ENCODE measurements at regions not wholly inside any gene's neighbourhood (a gene's known extent, or its start where the extent isn't known, plus 50 kb on each side); places are given as distances from the start of the nearest gene placed in this dataset.
A peak's percentile ranks its signal among the peaks of the same experiment; 100 is the strongest.

- H4K20me1 ChIP-seq (ENCODE audit: insufficient read depth, poor library complexity, severe bottlenecking) = no peaks in the 10 kb centered on the region
- H2AFZ ChIP-seq = no peak overlapping the region
- no peaks in the 10 kb centered on the region for H3K79me2 ChIP-seq
- no peaks in the 10 kb centered on the region for H3K36me3 ChIP-seq (replicated peaks; ENCODE audit: insufficient read depth, low read depth)
- DNase-seq (ENCODE audit: low spot score) = no peak
- H3K9me3 ChIP-seq (ENCODE audit: low read depth) = no peaks in the 10 kb centered on the region
- 80% methylated on average over 3 of the region's 3 CpGs for WGBS (ENCODE audit: low lambda C conversion rate, missing lambda C conversion rate)
- no peak overlapping the region for H3K4me2 ChIP-seq
- no peak for TF ChIP-seq EZH2 (IDR thresholded peaks at IDR 0.05; ENCODE audit: borderline replicate concordance)
- TF ChIP-seq EZH2phosphoT487 (IDR thresholded peaks at IDR 0.05; ENCODE audit: low read depth, severe bottlenecking, unreplicated experiment) = no peak
- TF ChIP-seq, protein P1, sequence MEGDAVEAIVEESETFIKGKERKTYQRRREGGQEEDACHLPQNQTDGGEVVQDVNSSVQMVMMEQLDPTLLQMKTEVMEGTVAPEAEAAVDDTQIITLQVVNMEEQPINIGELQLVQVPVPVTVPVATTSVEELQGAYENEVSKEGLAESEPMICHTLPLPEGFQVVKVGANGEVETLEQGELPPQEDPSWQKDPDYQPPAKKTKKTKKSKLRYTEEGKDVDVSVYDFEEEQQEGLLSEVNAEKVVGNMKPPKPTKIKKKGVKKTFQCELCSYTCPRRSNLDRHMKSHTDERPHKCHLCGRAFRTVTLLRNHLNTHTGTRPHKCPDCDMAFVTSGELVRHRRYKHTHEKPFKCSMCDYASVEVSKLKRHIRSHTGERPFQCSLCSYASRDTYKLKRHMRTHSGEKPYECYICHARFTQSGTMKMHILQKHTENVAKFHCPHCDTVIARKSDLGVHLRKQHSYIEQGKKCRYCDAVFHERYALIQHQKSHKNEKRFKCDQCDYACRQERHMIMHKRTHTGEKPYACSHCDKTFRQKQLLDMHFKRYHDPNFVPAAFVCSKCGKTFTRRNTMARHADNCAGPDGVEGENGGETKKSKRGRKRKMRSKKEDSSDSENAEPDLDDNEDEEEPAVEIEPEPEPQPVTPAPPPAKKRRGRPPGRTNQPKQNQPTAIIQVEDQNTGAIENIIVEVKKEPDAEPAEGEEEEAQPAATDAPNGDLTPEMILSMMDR (IDR thresholded peaks at IDR 0.05; ENCODE audit: poor library complexity) = no peak
- H3K27me3 ChIP-seq = no peaks in the 10 kb centered on the region
- no peaks in the 10 kb centered on the region for H3K4me1 ChIP-seq (ENCODE audit: insufficient read depth)
- H3K4me3 ChIP-seq = no peak overlapping the region
- H3K27ac ChIP-seq = no peak overlapping the region
- no peaks in the 10 kb centered on the region for H3K9me2 ChIP-seq (replicated peaks; ENCODE audit: insufficient read depth)
Measured at GRCh38 chr1:106047210-106047609, 1009.3 kb upstream of the PRMT6 start.

GRCh38 chr1:106049595-106049994 is 1006.9 kb upstream of the PRMT6 start:
- peak; percentile 56 for DNase-seq (ENCODE audit: low spot score)
- H3K4me3 ChIP-seq = no peak overlapping the region
- peak overlapping the region; percentile 51 for H3K27ac ChIP-seq
- 33% methylated on average over 1 of the region's 1 CpG for WGBS (ENCODE audit: low lambda C conversion rate, missing lambda C conversion rate)
- TF ChIP-seq, protein P1 (IDR thresholded peaks at IDR 0.05; ENCODE audit: poor library complexity) = no peak
- TF ChIP-seq EZH2 (IDR thresholded peaks at IDR 0.05; ENCODE audit: borderline replicate concordance) (no peak), EZH2phosphoT487 (IDR thresholded peaks at IDR 0.05; ENCODE audit: low read depth, severe bottlenecking, unreplicated experiment) (no peak)
- H3K9me3 ChIP-seq (ENCODE audit: low read depth) = no peaks in the 10 kb centered on the region
- no peak overlapping the region for H3K4me2 ChIP-seq
- no peaks in the 10 kb centered on the region for H3K36me3 ChIP-seq (replicated peaks; ENCODE audit: insufficient read depth, low read depth)
- H2AFZ ChIP-seq = no peak overlapping the region
- no peaks in the 10 kb centered on the region for H3K9me2 ChIP-seq (replicated peaks; ENCODE audit: insufficient read depth)
- H4K20me1 ChIP-seq (ENCODE audit: insufficient read depth, poor library complexity, severe bottlenecking) = no peaks in the 10 kb centered on the region
- no peaks in the 10 kb centered on the region for H3K27me3 ChIP-seq
- no peaks in the 10 kb centered on the region for H3K79me2 ChIP-seq
- no peaks in the 10 kb centered on the region for H3K4me1 ChIP-seq (ENCODE audit: insufficient read depth)

GRCh38 chr1:106055855-106056254 is 1000.6 kb upstream of the PRMT6 start:
- DNase-seq (ENCODE audit: low spot score) = peak; percentile 6
- 83% methylated on average over 1 of the region's 1 CpG for WGBS (ENCODE audit: low lambda C conversion rate, missing lambda C conversion rate)
- Histone ChIP-seq H3K9me3 (ENCODE audit: low read depth) (no peaks in the 10 kb centered on the region), H3K27ac (no peak overlapping the region), H3K4me1 (ENCODE audit: insufficient read depth) (no peaks in the 10 kb centered on the region), H3K4me2 (no peak overlapping the region), H3K27me3 (no peaks in the 10 kb centered on the region), H4K20me1 (ENCODE audit: insufficient read depth, poor library complexity, severe bottlenecking) (no peaks in the 10 kb centered on the region), H3K36me3 (replicated peaks; ENCODE audit: insufficient read depth, low read depth) (no peaks in the 10 kb centered on the region), H3K9me2 (replicated peaks; ENCODE audit: insufficient read depth) (no peaks in the 10 kb centered on the region), H3K79me2 (no peaks in the 10 kb centered on the region), H2AFZ (no peak overlapping the region), H3K4me3 (no peak overlapping the region)
- no peak for TF ChIP-seq EZH2phosphoT487 (IDR thresholded peaks at IDR 0.05; ENCODE audit: low read depth, severe bottlenecking, unreplicated experiment)
- TF ChIP-seq EZH2 (IDR thresholded peaks at IDR 0.05; ENCODE audit: borderline replicate concordance) = no peak
- TF ChIP-seq, protein P1 (IDR thresholded peaks at IDR 0.05; ENCODE audit: poor library complexity) = no peak
